ENCODE measurements at regions not wholly inside any gene's neighbourhood (a gene's known extent, or its start where the extent isn't known, plus 50 kb on each side); places are given as distances from the start of the nearest gene placed in this dataset.

DNA sequence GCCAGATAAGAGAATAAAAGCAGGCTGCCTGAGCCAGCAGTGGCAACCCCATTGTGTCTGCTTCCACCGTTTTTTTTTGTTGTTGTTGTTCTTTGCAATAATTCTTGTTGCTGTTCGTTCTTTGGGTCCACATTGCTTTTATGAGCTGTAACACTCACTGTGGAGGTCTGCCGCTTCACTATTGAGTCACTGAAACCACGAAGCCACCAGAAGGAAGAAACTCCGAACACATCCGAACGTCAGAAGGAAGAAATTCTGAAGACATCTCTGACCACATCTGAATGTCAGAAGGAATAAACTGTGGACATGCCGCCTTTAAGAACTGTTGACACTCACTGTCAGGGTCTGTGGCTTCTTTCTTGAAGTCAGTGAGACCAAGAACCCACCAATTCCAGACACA is 110.5 kb downstream of the PCDH18 start:
- H3K9ac ChIP-seq (ENCODE audit: low read length) = no peak overlapping the region
- H3K27ac ChIP-seq (ENCODE audit: low read depth, low read length) = no peak overlapping the region
- no peak for TF ChIP-seq EZH2phosphoT487 (conservative IDR thresholded peaks at IDR 0.05; ENCODE audit: low read length)
- TF ChIP-seq, protein P1, sequence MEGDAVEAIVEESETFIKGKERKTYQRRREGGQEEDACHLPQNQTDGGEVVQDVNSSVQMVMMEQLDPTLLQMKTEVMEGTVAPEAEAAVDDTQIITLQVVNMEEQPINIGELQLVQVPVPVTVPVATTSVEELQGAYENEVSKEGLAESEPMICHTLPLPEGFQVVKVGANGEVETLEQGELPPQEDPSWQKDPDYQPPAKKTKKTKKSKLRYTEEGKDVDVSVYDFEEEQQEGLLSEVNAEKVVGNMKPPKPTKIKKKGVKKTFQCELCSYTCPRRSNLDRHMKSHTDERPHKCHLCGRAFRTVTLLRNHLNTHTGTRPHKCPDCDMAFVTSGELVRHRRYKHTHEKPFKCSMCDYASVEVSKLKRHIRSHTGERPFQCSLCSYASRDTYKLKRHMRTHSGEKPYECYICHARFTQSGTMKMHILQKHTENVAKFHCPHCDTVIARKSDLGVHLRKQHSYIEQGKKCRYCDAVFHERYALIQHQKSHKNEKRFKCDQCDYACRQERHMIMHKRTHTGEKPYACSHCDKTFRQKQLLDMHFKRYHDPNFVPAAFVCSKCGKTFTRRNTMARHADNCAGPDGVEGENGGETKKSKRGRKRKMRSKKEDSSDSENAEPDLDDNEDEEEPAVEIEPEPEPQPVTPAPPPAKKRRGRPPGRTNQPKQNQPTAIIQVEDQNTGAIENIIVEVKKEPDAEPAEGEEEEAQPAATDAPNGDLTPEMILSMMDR (IDR thresholded peaks at IDR 0.05; ENCODE audit: insufficient read depth, low read length, poor library complexity, severe bottlenecking) = no peak
- H3K9me3 ChIP-seq (ENCODE audit: insufficient read depth, low read length) = no peaks in the 10 kb centered on the region
- no peaks in the 10 kb centered on the region for H4K20me1 ChIP-seq (ENCODE audit: low read depth, low read length)
- H3K4me3 ChIP-seq (ENCODE audit: insufficient read depth, low read length, poor library complexity, severe bottlenecking) = no peak overlapping the region
- H3K36me3 ChIP-seq (ENCODE audit: low read length) = no peaks in the 10 kb centered on the region
- no peak overlapping the region for H3K4me2 ChIP-seq (ENCODE audit: low read depth, low read length, poor library complexity, severe bottlenecking)
- H3K27me3 ChIP-seq (ENCODE audit: low read length) = no peaks in the 10 kb centered on the region
- no peaks in the 10 kb centered on the region for H3K79me2 ChIP-seq (ENCODE audit: insufficient read depth, low read length)
- H3K9me2 ChIP-seq (replicated peaks; ENCODE audit: insufficient read depth, low read length) = no peaks in the 10 kb centered on the region
- H3F3A ChIP-seq (ENCODE audit: insufficient read depth) = no peaks in the 10 kb centered on the region
- H2AFZ ChIP-seq (ENCODE audit: low read depth, low read length, severe bottlenecking) = no peak overlapping the region

DNA sequence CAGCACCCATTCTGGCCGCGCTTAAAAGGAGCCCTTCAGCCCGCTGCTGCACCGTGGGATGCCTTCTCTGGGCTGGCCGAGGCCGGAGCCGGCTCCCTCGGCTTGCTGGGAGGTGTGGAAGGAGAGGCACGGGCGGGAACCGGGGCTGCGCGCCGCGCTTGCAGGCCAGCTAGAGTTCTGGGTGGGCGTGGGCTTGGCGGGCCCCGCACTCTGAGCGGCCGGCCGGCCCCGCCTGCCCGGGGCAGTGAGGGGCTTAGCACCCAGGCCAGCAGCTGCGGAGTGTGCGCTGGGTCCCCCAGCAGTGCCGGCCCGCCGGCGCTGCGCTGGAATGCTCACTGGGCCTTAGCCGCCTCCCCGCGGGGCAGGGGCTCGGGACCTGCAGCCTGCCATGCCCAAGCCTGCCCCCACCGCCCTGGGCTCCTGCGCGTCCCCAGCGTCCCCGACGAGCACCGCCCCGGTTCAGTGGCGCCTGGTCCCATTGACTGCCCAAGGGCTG is 111.3 kb downstream of the PCDH18 start:
- Histone ChIP-seq H3K27ac (ENCODE audit: low read depth, low read length) (no peak overlapping the region), H3K27me3 (ENCODE audit: low read length) (no peaks in the 10 kb centered on the region), H3F3A (ENCODE audit: insufficient read depth) (no peaks in the 10 kb centered on the region), H3K4me2 (ENCODE audit: low read depth, low read length, poor library complexity, severe bottlenecking) (no peak overlapping the region), H3K9me2 (replicated peaks; ENCODE audit: insufficient read depth, low read length) (no peaks in the 10 kb centered on the region), H2AFZ (ENCODE audit: low read depth, low read length, severe bottlenecking) (no peak overlapping the region), H3K9ac (ENCODE audit: low read length) (no peak overlapping the region), H3K9me3 (ENCODE audit: insufficient read depth, low read length) (no peaks in the 10 kb centered on the region), H4K20me1 (ENCODE audit: low read depth, low read length) (no peaks in the 10 kb centered on the region), H3K79me2 (ENCODE audit: insufficient read depth, low read length) (no peaks in the 10 kb centered on the region), H3K36me3 (ENCODE audit: low read length) (no peaks in the 10 kb centered on the region), H3K4me3 (ENCODE audit: insufficient read depth, low read length, poor library complexity, severe bottlenecking) (no peak overlapping the region)
- TF ChIP-seq, protein P1 (IDR thresholded peaks at IDR 0.05; ENCODE audit: insufficient read depth, low read length, poor library complexity, severe bottlenecking) = no peak
- no peak for TF ChIP-seq EZH2phosphoT487 (conservative IDR thresholded peaks at IDR 0.05; ENCODE audit: low read length)

DNA sequence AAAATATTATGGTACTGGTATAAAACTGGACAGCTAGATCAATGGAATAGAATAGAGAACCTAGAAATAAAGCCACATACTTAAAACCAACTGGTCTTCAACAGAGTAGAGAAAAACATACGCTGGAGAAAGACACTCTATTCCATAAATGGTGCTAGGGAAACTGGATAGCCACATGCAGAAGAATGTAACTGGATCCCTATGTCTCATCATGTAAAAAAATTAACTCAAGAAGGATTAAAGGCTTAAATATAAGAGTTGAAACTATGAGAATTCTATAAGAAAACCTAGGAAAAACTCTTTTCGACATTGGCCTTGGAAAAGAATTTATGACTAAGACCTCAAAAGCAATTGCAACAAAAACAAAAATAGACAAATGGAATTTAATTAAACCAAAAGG is 114.6 kb downstream of the PCDH18 start:
- TF ChIP-seq EZH2phosphoT487 (conservative IDR thresholded peaks at IDR 0.05; ENCODE audit: low read length) = no peak
- TF ChIP-seq, protein P1 (IDR thresholded peaks at IDR 0.05; ENCODE audit: insufficient read depth, low read length, poor library complexity, severe bottlenecking) = no peak
- H3F3A ChIP-seq (ENCODE audit: insufficient read depth) = no peaks in the 10 kb centered on the region
- no peaks in the 10 kb centered on the region for H3K36me3 ChIP-seq (ENCODE audit: low read length)
- H3K9ac ChIP-seq (ENCODE audit: low read length) = no peak overlapping the region
- no peaks in the 10 kb centered on the region for H3K79me2 ChIP-seq (ENCODE audit: insufficient read depth, low read length)
- no peaks in the 10 kb centered on the region for H3K9me2 ChIP-seq (replicated peaks; ENCODE audit: insufficient read depth, low read length)
- no peaks in the 10 kb centered on the region for H3K27me3 ChIP-seq (ENCODE audit: low read length)
- H3K4me3 ChIP-seq (ENCODE audit: insufficient read depth, low read length, poor library complexity, severe bottlenecking) = no peak overlapping the region
- H3K9me3 ChIP-seq (ENCODE audit: insufficient read depth, low read length) = no peaks in the 10 kb centered on the region
- no peak overlapping the region for H3K4me2 ChIP-seq (ENCODE audit: low read depth, low read length, poor library complexity, severe bottlenecking)
- H4K20me1 ChIP-seq (ENCODE audit: low read depth, low read length) = no peaks in the 10 kb centered on the region
- no peak overlapping the region for H3K27ac ChIP-seq (ENCODE audit: low read depth, low read length)
- no peak overlapping the region for H2AFZ ChIP-seq (ENCODE audit: low read depth, low read length, severe bottlenecking)

Measured in SU-DHL-6 (cell line).